Bone marrow (tissue), 2 donors: ENCODE measurements at regions not wholly inside any gene's neighbourhood (a gene's known extent, or its start where the extent isn't known, plus 50 kb on each side); places are given as distances from the start of the nearest gene placed in this dataset.
"Not testable (repeated sequence)": the region's sequence is repeated elsewhere in the genome, so short reads cannot be mapped to it uniquely, and the experiment has no call there.

Source experiments
- DNase-seq, 2 donors: peaks; one replicate each; lab custom pipeline; 2025; lab: John Stamatoyannopoulos, UW

DNA sequence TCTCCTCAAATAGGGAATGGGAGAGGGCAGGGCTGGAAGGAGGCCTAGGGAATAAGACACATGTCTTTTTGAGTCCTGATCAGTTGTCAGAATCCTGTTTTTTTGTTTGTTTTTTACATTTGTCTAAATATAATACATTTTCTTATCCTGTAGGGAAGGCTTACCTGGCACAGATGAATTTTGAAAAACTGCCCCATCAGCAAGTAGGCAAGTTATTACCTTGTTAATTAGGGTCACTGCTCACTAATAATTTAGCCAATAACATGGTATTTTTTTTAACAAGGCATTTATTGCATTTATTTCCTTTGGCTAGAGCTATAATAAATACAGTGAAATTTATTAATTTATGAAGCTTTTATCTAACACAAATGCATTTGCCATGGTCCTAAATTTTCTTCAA is 423.2 kb upstream of the ONECUT1 start:
- DNase-seq = no peak

DNA sequence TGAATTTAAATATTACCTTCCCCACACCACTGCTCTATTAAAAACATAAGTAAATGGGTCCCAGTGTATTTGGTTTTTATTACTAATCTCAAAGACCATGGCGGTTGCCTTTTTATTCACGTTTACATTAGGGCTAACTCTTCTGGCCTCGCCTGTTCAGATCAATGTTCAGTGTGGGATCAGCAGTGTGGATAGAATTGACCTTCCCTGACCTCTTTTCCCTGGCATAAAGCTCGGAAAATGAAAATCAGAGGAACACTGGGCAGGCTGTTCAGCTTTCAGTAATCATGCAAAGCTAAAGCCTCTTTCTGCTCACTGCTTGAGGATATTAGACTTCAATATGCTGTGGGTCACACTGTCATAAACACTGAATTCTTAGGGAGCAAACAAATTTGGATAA is 422.6 kb upstream of the ONECUT1 start:
- DNase-seq = no peak

DNA sequence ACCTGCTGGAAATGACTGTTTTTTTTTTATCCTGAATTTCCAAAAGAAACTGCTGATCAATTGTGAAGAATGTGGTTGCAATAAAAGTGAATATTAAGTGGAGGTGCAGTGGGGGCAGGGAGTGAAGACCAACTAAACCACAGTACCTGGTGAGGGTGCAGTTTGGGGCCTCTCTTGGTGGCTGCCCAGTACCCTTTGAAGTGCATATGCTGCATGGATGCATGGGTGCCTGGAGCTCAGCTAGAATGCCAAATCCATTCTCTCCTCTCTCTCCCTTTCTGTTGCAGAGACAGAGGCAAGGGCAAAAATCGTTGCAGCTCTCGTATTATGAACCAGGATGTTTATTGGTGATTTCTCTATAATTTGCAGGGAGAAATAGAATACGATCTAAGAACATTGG is 420.5 kb upstream of the ONECUT1 start:
- no peak for DNase-seq

DNA sequence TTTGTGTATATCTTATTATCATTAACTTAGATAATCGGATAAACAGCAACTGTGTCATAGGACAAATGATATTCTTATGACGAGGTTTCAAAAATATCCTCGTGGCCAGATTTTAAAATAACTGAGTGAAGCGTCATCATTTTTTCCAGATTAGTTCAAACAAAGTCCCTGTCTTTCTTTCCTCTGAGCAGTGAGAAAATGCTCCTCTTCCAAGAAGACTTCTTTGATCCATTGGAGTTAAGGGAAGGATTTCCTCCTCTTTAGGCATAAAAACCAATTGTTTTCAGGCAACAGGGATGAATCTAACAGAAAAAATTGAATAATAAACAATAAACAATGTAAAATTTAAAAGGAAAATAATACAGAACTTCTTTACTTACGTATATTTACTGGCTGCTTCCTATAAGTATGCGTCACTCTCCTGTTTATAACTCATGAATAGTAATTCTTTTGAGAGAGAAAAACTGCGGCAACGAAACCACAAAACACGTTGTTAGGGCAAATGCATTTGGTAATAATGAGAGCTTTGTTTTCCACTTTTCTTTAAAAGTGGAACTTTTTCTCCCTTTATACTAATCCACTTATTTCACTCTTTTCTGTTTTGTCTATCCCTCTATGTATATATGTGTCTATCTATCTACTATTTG is 419.4 kb upstream of the ONECUT1 start:
- no peak for DNase-seq

DNA sequence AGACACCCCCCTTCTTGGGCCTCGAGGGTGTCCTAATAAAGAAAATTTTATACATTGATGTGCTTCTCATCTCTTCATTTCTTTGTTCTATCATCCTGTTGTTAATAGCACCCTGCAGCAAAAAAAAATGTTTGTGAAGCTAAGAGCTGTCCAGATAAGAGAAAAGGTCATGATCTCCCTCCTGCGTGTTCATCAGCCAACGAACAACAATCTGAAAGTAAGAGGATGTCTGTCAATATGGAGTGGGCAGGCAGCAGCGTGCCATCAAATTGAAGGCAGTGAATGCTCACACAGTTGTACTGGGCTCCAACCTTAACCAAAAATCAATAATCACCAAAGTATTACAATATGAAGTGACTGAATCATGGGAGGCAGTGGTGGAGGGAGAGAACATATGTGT is 418.6 kb upstream of the ONECUT1 start:
- no peak for DNase-seq

DNA sequence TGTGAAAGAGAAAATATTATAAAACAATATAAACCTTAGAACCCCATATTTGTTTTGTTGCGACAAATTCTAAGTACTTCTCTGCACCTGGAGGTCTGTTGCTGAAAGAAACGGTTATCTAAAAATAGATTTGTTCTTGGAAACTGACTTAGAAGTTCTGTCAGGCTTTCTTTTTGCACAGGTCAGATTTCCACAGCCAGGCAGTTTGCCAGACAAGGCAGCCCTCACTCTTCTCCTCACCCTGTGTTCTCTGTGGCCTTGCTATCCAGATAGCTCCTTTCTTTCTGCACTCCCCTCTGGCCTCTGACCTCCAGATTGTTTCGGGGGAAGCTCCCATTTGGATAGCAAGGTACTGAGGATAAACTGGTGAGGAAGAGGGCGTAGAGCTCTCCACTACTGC is 413.3 kb upstream of the ONECUT1 start:
- DNase-seq = no peak

DNA sequence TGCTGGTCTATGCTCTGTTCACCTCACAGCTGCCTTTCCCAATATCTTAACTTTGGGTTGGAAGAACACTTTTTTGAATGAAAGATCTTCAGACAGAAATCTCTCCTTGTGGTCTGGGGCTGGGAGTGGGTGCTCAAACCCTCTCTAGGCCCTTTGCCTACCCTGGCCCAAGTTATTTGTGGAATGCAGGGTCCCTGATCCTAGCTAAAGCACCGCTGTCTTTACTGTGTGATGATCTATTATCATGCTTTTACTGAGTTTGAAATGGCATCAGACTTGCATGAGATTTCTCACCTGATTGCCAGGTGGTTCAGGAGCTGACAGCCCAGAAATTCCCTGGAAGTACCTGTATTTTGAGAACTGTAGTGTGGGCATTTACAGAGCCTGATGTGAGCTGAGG is 412.7 kb upstream of the ONECUT1 start:
- DNase-seq = no peak

DNA sequence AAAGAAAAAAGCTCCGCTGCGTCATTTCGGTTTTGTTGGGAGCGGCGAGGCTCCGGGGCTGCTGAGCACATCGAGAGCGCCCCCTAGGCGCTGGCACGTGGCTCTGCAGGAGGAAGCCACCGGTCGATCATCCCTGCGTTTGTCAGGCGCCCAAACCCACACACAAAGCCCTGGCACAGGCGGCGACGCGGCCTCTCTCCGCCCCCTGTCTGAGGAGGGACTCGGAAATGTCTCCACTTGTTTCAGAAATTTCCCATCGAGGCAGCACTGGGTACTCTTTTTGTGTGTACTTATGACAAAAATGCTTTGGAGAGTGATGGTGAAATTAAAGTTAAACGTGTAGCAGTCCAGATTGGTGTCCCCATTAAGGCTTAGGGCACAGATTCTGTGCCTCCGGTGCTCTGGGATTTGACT is 407.3 kb upstream of the ONECUT1 start:
- peak in 1 of 2 donors; percentile 61 for DNase-seq

DNA sequence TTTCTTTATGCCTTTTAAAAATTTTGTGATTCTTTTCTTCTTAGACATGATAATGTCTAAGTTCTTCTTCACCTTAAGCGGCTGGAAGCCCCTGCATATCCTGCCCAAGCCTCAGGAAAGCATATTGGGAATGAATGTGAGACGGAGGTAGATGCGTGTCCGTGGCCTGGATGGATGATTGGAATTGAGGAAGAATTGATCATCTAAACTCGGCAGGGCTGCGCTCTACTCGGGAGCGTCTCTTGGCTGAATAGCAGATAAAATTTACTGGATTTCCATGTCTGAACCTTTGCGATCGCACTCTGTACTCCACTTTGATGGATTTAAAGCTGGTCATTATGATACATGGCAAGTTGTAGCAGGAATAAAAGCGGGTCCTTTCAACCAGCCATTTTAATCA is 406.7 kb upstream of the ONECUT1 start:
- no peak for DNase-seq

DNA sequence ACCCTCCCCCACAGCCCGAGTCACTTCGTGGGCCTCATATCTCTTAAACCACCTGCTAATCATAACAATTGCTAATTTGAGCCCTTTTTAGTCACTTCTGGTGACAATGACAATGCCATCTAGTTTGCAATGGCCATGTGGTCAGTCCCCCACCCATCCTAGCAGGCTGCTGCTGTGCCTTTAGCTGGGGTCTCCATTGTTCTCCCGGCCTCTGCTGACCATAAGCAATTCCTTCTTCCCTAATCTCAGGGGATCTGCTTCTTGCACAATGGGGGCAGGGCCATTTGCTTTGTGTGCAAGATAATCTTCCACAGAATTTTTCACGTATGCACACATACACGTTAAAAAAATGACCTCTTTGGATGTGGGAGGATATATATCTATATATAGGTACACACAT is 406.1 kb upstream of the ONECUT1 start:
- no peak for DNase-seq

DNA sequence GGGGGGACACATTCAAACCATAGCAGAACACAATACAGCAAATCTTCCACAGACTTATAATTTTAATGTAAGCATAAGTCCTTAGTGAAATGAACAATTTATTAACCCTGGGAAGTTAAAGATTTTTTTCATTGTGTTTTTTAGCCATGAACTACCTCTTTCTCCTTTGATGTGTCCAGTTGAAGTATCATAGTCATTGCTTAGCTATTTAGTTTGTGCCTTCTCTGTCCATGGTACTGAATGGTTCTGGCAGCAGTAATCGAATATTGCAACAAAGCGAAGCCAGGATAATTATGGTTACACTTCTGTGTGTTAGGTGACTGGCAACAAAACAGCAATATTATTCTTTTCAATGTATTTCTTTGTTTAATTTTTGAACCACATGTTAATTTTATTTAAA is 403.0 kb upstream of the ONECUT1 start:
- DNase-seq = peak in 1 of 2 donors; percentile 20

DNA sequence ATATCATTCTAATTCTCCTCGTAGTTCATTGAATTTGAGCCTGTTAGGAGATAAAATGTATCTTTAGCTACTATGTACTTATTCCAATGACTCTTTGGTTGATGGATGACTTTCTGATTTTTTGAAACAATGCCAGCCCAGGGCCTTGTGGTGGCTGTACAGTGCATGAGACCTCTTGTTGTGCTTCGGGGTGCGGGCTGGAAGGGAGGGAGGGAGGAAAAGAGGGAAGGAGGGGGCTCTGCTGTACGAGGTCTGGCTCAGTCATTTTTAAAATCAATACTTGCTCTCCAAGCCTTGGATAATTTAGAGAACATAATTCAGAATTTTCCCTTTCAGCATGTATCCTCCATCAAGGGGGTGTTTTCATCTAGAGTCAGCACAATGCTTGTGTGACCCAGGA is 399.7 kb upstream of the ONECUT1 start:
- no peak for DNase-seq

DNA sequence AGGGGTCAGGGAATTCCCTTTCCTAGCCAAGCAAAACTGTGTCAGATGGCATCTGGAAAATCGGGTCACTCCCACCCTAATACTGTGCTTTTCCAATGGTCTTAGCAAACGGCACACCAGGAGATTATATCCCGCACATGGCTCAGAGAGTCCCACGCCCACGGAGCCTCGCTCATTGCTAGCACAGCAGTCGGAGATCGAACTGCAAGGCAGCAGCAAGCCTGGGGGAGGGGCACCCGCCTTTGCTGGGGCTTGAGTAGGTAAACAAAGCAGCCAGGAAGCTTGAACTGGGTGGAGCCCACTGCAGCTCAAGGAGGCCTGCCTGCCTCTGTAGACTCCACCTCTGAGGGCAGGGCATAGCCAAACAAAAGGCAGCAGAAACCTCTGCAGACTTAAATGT is 393.3 kb upstream of the ONECUT1 start:
- DNase-seq = not testable (repeated sequence)

DNA sequence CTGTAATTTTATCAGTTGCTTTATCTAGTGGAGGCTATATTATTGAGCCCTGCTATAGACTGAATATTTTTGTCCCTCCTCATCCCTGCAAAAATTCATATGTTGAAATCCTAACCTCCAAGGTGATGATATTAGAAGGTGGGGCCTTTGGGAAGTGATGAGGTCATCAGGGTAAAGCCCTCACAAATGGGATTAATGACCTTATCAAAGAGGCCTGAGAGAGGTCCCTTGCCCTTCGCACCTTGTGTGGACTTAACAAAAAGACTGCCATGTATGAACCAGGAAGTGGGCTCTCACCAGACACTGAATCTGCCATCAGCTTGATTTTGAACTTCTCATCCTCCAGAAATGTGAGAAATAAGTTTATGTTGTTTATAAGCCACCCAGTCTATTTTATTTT is 381.4 kb upstream of the ONECUT1 start:
- no peak for DNase-seq

DNA sequence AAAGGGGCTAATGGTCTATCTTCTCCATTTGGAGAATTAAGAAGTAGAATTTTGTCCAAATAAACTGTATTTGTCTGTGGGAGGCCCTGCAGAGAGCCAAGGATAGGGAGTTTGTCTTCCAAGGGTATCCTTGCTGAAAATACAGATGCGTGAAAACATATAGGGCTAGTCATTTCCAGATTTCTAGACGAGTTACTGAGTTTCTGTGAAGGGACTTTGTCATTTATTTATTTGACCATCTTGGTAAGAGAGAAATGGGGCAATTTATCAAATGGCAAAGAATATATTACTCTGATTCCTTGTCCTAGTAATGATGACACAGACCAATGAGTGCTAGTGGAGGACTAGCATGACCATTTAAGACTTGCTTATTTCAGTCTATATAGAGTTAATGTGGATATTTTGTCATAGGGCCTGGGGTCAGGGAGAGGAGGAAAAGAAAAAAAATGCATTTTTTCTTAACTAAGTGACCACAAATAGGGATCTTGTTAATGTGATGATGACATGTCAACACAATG is 376.6 kb upstream of the ONECUT1 start:
- no peak for DNase-seq

DNA sequence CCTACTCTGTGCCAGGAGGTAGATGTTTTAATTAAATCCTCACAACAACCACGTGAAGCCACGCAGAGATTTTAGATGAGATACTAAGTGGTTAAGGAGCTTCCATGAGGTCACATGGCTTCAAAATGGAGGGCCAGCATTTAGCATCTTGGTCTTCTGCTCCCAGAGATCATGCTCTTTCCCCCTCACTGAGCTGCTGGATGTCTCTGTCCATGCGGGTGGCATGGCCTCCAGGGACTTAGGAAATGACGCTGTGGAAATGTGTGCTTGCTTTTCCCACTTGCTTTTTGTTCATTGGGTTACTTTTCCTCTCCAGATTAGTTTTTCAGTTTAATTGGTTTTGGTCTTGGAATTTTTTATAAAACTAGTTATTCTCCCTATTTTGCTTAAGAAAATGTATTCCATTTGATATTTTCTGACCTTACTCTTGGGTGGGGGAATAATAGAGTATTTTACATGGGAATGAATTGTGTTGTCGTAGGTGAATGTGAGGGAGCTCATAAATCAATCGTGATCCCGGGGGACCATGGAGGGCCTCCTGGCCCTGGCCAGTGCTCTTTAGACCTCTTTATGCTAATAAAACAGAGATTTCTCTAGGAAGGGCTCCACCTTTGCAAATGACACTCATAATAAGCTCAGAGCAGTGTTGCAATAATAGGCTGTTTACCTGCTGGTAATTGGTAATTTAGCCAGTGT is 376.0 kb upstream of the ONECUT1 start:
- no peak for DNase-seq

DNA sequence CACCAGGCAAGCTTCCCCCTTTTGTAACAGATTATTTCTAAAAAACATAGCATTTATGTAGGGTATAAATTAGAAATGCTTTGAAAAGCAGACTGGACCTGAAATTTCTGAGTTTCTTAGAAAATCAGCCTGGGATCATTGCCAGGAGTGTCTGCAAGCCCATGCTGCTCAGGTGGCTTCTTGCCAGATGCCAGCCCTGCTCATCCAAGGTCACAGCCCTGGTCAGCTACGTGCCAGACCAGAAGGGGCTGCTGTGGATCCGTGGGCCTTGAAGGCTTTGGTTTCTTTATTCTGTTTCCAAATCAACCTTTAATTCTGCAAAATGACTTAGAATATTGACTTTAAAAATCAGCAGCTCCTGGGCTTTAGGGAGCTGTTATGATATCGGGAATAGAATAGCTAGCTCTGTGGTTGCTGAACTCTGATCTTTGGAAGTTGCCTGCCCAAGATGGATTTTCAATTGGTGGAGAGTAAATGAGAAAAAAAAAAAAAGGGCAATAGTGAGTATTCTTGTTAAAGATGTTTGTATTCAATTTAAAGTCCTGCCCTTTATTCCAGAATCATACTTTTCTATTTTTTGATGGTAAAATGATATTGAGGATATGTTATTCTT is 370.1 kb upstream of the ONECUT1 start:
- no peak for DNase-seq

DNA sequence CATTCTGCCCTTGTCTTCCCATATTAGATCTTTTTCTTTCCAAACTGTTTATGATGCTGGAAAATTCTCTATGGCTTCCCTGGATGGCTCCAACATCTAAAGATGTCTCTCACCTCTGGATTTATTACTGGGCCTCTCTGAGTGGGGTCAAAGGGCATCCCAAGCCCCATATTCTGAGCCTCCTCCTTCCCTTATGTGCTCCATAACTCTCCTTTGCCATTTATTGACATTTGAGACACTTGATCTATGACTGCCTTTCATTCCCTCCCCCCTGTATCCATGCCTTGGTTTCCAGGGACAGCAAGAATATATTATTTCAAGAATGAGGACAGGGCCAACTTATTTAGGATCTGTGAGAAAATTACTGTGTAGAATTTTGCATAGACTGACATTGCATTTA is 369.3 kb upstream of the ONECUT1 start:
- DNase-seq = no peak

DNA sequence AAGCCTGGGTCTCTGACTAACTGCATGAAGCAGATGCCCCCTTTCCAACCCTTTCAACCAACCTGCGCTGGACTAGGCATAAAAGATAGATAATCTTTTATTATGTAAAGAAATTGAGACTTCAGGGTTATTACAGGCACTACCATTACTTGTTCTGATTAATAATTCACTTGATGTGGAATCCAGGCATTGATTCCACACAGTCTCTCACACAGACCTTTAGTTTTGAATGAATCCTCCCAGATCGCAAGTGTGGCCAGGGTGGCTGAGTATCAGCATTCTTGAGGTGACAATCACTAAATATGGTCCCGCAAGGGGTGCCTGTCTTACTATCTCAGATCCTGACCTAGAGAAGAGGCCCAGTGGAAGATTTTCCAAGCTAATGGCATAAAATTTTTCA is 368.9 kb upstream of the ONECUT1 start:
- DNase-seq = no peak

DNA sequence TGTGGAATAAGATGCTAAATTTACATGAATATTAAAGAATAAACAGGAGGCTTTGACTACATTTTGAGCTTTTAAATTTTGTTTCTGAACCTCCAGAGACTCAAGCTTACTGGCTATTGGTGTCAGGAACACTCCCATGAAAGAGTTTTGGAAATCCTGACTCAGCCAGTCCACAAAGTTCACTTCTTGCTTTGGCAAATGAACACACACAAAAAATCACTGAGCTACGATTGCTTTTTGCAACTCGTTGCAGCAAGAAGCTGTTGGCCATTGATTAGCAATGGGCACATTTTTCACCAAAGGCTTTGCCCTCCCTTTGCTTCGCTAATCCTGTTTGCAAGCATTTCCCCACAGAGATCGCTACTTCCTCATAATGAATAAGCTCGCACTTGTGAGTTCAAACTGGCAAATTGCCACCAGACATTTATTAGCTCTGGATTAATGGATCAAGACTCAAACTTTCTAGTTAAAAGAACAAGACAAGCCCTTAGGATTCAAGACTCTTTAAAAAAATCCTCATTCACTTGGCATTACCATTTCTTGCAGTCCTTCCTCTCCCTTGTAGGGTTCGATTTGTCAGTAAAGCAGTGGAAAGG is 343.2 kb upstream of the ONECUT1 start:
- DNase-seq = no peak

DNA sequence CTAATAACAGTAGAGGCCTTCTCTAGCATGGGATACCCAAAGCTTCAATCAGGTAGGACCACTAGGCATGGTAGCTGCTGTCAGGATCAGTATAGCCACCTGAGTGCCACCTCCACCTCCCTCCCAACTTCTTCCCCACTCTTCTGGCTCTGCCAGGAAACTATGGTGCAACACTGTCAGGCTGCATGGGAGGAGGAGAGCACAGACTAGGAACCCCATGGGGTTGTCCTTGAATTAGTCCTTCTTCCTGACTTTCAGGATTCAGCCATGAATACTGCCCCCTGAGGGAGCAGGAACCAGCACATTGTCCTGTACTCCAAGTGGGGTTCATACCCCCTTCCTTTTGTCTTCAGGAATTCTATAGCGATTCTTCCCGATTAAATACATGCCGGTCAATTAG is 340.8 kb upstream of the ONECUT1 start:
- DNase-seq = no peak

DNA sequence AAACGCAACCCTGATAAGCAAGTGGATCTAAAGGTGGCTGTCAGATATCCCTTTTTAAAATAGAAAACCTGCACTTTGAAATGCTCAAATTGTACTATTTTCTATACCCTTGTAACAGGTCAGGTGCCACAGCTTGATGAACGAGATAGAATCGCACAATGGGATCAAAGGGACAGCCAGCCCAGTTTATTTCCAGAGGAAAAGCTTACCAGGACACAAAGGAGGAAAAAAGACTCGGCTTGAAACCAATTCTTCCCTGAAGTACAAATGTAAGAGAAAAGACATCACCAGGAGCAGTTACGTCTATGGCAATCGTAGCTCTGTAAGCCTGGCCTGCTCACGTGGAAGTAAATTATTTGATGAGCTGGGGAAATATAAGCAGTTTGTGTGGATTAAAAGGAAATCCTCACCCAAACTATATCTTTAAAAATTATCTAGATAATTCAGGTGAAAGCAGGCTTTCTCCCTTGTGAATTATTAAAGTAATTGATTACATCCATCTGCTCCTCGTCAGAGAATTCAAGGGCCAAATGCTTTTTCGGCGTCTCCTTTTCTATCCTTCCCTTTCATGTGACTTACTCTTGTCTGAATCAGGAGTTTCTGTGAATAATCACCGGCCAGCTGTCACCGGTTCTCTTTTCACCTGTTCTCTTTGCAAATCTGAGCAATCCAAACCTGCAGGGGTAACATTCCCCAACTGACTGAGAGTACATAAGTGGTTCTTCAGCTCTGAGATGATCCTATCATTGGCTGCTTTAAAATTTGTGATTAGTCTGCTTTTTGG is 339.2 kb upstream of the ONECUT1 start:
- no peak for DNase-seq
